ENCODE measurements at regions not wholly inside any gene's neighbourhood (a gene's known extent, or its start where the extent isn't known, plus 50 kb on each side); places are given as distances from the start of the nearest gene placed in this dataset.
"Not testable (repeated sequence)": the region's sequence is repeated elsewhere in the genome, so short reads cannot be mapped to it uniquely, and the experiment has no call there.

DNA sequence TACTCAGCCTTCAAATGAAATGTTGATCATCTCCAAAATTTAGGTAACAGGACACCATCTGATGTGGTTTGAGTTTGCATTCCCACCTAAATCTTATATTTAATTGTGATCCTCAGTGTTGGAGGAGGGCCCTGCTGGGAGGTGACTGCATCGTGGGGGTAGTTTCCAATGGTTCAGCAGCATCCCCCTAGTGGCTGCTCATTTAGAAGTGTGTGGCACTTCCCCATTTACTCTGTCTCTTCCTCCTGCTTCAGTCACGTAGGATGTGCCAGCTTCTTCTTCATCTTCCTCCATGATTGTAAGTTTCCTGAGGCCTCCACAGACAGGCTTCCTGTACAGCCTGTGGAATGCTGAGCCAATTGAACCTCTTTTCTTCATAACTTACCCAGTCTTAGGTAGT lies 731.2 kb downstream of the USP25 start:
- DNase-seq (ENCODE audit: low spot score in 2 of 2, unreplicated experiment in 2 of 2): no peak
- H3K27ac Mint-ChIP-seq: no peak overlapping the region
- H3K27me3 Mint-ChIP-seq (ENCODE audit: low read depth): no peaks in the 10 kb centered on the region
- TF ChIP-seq, protein P1, sequence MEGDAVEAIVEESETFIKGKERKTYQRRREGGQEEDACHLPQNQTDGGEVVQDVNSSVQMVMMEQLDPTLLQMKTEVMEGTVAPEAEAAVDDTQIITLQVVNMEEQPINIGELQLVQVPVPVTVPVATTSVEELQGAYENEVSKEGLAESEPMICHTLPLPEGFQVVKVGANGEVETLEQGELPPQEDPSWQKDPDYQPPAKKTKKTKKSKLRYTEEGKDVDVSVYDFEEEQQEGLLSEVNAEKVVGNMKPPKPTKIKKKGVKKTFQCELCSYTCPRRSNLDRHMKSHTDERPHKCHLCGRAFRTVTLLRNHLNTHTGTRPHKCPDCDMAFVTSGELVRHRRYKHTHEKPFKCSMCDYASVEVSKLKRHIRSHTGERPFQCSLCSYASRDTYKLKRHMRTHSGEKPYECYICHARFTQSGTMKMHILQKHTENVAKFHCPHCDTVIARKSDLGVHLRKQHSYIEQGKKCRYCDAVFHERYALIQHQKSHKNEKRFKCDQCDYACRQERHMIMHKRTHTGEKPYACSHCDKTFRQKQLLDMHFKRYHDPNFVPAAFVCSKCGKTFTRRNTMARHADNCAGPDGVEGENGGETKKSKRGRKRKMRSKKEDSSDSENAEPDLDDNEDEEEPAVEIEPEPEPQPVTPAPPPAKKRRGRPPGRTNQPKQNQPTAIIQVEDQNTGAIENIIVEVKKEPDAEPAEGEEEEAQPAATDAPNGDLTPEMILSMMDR (IDR thresholded peaks at IDR 0.05; ENCODE audit: unreplicated experiment): no peak
- peaks cover 15% of the 10 kb centered on the region for H3K4me1 Mint-ChIP-seq
- H3K9me3 Mint-ChIP-seq: peaks cover 23% of the 10 kb centered on the region
- H3K36me3 Mint-ChIP-seq: peaks cover 51% of the 10 kb centered on the region
- no peak overlapping the region for H3K4me3 Mint-ChIP-seq

DNA sequence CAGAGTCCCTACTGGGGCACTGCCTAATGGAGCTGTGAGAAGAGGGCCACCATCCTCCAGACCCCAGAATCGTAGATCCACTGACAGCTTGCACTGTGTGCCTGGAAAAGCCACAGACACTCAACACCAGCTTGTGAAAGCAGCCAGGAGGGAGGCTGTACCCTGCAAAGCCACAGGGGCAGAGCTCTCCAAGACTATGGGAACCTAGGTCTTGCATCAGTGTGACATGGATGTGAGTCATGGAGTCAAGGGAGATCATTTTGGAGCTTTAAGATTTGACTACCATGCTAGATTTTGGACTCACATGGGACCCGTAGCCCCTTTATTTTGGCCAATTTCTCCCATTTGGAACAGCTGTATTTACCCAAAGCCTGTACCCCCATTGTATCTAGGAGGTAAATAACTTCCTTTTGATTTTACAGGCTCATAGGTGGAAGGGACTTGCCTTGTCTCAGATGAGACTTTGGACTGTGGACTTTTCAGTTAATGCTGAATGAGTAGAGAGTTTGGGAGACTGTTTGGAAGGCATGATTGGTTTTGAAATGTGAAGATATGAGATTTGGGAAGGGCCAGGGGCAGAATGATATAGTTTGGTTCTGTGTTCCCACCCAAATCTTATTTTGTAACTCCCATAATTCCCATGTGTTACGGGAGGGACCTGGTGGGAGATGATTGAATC lies 734.6 kb downstream of the USP25 start:
- H3K4me1 Mint-ChIP-seq: peaks cover 11% of the 10 kb centered on the region
- H3K36me3 Mint-ChIP-seq: peaks cover 46% of the 10 kb centered on the region
- not testable (repeated sequence) for DNase-seq (ENCODE audit: low spot score in 2 of 2, unreplicated experiment in 2 of 2); H3K4me3 Mint-ChIP-seq; H3K27me3 Mint-ChIP-seq (ENCODE audit: low read depth); H3K27ac Mint-ChIP-seq
- H3K9me3 Mint-ChIP-seq: peaks cover 22% of the 10 kb centered on the region

DNA sequence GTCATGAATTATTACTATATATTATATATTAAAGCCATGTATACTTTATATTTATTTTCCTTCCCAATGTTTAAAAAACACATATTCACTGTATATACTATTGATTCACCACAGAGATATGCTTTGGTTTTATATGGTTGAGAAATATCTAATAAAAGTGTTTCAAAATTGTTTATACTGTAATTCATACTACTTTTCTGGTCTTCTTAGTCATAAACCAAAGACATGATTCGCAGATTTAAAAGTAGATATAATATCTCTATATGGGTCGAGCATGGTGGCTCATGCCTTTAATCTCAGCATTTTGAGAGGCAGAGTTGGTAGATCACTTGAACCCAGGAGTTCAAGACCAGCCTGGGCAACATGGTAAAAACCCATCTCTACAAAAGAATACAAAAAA lies 738.4 kb downstream of the USP25 start:
- H3K9me3 Mint-ChIP-seq: peaks cover 8% of the 10 kb centered on the region
- H3K27ac Mint-ChIP-seq: no peak overlapping the region
- TF ChIP-seq, protein P1 (IDR thresholded peaks at IDR 0.05; ENCODE audit: unreplicated experiment): no peak
- peaks cover 22% of the 10 kb centered on the region for H3K36me3 Mint-ChIP-seq
- peaks cover 18% of the 10 kb centered on the region for H3K4me1 Mint-ChIP-seq
- no peak overlapping the region for H3K4me3 Mint-ChIP-seq
- no peaks in the 10 kb centered on the region for H3K27me3 Mint-ChIP-seq (ENCODE audit: low read depth)
- no peak for DNase-seq (ENCODE audit: low spot score in 2 of 2, unreplicated experiment in 2 of 2)

DNA sequence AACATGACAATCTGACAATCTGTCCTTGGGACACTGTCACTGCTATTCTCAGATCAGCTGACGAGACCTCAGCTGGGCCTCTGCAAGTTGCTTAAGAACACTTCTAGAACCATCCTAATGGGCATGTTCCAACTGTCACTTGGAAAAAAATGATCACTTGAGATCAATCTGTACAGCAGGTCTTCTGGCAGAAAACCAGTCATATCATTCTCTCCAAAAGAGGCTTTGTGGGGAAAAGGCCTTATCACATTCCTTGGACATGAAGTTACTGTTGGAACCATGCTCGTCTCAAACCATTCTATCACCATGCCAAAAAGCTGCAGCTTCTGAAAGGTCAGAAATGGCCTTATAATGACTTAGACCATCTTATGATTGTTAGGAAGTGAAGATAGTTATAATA lies 744.2 kb downstream of the USP25 start:
- Mint-ChIP-seq H3K36me3 (peaks cover 21% of the 10 kb centered on the region), H3K4me1 (peaks cover 32% of the 10 kb centered on the region), H3K9me3 (peaks cover 16% of the 10 kb centered on the region), H3K27me3 (ENCODE audit: low read depth) (no peaks in the 10 kb centered on the region), H3K27ac (peak overlapping the region; percentile 30), H3K4me3 (no peak overlapping the region)
- TF ChIP-seq, protein P1 (IDR thresholded peaks at IDR 0.05; ENCODE audit: unreplicated experiment): no peak
- DNase-seq (ENCODE audit: low spot score in 2 of 2, unreplicated experiment in 2 of 2): no peak

DNA sequence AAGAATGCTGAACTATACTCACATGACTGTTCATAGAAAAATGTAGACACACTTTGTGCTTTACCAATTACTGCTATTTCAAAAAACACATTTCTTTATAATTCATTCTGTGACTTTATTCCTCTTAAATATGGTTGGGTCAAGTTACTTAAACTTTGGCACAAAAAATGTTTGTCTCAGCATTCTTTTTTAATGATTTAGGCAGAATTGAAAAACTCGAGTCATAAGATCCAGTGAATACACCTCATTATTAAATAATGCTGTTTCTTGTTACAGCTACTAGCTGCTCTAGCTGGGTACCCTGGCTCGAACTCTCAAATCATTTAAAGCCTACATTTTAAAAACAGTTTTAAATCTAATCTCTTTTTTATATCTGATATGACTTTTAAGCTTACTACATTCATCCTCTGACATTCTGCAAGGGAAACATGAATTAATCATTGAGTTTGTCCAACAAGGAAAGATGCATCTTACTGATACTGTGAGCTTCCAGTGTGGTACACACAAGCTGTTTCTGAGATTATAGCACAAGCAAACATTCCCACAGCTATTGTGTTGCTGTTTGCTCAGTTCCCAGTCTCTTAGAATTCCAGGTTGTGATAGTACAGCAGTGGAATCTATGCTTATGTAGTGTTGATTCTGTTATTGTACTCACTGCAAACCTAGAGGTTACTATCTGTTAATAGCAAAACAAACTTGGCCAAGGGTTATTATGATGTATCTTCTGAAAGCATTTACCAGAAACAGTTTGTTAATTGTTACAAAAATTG lies 746.5 kb downstream of the USP25 start:
- Mint-ChIP-seq H3K4me1 (peaks cover 20% of the 10 kb centered on the region), H3K4me3 (no peak overlapping the region), H3K9me3 (peaks cover 35% of the 10 kb centered on the region), H3K27ac (peak overlapping the region; percentile 39), H3K27me3 (ENCODE audit: low read depth) (no peaks in the 10 kb centered on the region), H3K36me3 (peaks cover 39% of the 10 kb centered on the region)
- TF ChIP-seq, protein P1 (IDR thresholded peaks at IDR 0.05; ENCODE audit: unreplicated experiment): no peak
- no peak for DNase-seq (ENCODE audit: low spot score in 2 of 2, unreplicated experiment in 2 of 2)

DNA sequence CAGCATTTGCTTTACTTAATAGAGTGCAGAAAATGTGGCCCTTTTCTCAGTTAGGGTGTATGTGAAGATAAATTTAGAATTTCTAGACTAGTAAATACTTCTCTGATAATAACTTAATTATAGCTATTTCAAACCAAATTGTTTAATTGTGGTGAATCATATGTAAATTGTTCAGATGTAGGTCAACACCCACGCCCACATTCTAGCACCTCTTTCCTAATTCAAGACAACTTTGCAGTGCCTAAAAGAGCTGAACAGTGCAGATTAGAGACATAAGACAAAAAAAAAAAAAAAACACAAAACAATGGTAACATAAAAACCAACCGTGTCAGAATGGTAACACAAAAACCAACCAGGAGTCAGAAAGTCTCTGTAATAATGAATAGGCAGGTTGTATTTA lies 758.3 kb downstream of the USP25 start:
- Mint-ChIP-seq H3K9me3 (peaks cover 16% of the 10 kb centered on the region), H3K27me3 (ENCODE audit: low read depth) (no peaks in the 10 kb centered on the region), H3K4me1 (peaks cover 3% of the 10 kb centered on the region), H3K27ac (no peak overlapping the region), H3K4me3 (no peak overlapping the region), H3K36me3 (peaks cover 24% of the 10 kb centered on the region)
- TF ChIP-seq, protein P1 (IDR thresholded peaks at IDR 0.05; ENCODE audit: unreplicated experiment): no peak
- DNase-seq (ENCODE audit: low spot score in 2 of 2, unreplicated experiment in 2 of 2): no peak

Measured in mesothelial cell of epicardium (in vitro differentiated cells).